ENCODE measurements at regions not wholly inside any gene's neighbourhood (a gene's known extent, or its start where the extent isn't known, plus 50 kb on each side); places are given as distances from the start of the nearest gene placed in this dataset.

DNA sequence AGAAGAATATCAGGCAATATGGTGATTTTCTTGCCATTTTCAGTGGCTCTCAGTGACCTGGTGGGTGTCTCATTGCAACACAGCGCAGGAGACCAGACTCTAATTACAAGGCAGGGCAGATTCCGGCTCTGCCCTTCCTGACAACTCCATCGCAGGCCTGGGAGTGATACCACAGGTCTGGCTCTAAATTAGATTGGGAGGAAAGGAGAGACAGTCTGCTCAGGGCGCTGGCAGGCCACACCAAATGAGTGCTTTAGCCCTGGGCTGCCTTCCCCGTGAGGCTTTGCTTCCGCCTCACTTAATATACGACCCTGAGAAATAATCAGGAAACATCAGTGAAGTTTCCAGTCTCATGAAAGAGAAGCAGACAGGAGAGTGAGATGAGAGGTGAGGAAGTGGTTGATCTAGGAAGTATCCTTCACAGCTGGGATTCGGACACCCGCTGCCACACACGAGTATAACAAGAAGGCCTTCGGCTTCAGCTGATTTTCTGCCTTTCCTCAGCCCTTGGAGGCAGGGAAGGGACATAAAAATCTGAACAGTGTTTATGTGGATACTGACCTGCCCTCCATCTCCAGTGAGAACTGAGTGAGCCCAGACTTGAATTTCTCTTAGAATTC is 73.7 kb upstream of the PROK2 start:
- no peak for DNase-seq

DNA sequence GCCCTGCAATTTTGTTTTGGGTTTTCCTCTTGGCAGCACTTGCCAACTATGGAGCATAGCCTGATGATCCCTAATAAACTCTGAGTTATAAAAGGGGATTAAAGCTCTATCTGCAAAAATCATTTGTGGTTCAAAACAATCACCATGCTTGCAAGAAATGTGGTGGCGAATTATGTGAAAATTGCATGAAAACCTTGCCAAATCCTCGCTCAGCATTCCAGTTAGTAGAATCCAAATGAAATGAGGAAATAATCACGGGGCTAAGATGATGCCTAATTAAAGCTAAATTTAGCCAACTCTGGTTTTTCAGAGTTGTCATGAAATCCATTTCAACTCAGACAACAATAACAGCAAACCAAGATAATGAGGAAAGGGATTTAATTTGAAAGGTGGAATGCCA is 73.0 kb upstream of the PROK2 start:
- DNase-seq = no peak

DNA sequence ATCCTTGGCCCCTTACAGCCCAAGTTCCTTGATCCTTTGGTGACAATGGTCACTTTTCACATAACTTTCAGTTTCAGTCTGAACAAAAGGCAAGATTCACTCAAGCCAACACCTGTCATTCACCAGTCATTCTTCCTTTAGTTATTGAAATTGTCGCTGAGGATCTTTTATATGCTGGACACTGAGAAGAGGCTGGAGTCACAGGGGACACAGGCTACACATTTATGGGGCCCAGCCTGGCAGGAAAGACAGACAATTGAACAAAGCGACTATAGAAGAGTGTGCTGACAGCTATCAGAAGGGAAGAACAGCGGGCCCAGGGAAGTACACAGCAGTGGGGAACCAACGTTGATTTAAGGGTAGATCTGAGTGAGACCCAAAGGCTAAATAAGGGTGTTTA is 69.8 kb upstream of the PROK2 start:
- no peak for DNase-seq

DNA sequence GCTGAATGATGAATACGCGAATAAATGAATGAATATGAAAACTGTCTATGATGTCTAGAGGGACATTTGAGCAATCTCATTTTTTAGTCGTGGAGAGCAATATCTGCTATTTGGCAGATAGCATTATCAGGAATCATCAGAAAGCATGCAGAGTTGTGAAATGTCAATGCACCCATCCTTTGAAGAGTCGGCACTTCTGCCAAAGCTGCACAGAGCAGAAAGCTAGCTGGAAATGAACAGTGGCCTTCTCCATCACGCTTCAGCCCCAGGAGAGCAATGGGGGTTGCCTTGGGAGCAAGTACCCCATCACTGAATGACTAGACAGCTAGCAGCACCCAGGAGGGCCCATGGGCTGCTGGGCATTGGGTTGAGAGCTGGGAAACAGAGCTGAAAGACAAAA is 69.1 kb upstream of the PROK2 start:
- no peak for DNase-seq

DNA sequence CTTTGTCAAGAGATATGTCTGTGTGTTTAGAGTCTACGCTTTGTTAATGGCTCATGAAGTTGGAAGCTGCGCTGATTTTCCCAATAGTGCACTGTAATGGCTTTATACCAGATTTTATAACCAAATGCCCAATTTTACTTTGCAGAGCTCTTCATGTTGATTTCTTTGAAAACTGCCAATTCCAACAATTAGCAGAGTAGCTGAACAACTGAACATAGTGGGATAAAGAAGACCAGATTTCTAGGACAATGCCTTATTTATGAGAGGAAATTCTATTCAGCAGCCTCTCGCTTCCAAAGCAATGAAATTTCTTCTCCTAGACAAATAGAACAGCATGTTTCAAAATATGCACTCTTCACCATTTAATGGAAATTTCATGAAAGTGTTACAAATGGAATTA is 66.9 kb upstream of the PROK2 start:
- no peak for DNase-seq

DNA sequence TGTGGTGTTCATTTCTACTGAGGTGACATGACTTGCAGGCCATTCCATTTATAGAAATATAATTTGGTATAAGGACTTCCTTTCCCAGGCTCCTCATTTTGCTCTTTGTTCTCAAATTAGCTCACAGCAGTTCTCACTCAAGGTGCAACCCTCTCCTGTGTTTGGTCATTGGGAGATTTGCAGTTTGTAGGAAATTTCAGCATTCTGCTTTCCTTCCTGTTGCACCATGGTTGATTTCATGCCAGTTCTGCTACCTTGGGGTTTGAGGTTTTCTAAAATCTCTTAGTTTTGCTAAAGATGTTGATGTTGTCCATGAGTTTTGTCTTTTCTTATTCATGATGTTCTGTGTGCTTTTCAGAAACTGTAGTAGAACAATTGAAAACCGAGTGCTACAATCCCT is 65.7 kb upstream of the PROK2 start:
- no peak for DNase-seq

DNA sequence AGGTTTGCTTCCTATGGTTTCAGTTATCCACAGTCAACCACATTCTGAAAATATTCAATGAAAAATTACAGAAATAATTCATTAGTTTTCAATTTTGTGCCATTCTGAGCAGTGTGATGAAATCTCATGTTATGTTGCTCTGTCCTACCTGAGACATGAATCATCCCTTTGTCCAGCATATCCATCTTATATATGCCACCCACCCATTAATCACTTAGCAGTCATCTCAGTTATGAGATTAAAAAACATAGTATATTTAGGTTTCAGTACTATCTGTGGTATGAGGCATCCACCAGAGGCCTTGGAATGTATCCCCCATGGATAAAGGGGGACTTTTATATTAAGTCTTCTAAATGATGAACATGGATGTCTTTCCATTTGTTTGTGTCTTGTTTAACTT is 64.7 kb upstream of the PROK2 start:
- DNase-seq = no peak

DNA sequence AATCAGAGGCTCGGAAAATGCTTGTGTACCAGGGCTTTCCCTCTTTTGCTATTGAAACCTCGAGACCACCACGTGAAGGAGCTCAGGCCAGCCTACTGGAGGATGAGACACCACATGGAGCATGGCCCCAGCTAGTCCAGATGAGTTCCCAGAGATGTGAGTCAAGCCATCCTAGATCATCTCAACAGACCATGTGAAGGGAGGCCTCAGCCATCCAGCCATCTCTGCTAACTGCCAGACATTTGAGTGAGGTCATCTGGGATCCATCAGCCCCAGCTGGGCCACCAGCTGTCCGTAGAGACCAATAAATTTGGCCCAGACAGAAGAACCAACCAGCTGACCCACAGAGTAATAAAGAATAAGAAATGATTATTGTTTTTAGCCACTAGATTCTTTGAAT is 62.8 kb upstream of the PROK2 start:
- DNase-seq = no peak

DNA sequence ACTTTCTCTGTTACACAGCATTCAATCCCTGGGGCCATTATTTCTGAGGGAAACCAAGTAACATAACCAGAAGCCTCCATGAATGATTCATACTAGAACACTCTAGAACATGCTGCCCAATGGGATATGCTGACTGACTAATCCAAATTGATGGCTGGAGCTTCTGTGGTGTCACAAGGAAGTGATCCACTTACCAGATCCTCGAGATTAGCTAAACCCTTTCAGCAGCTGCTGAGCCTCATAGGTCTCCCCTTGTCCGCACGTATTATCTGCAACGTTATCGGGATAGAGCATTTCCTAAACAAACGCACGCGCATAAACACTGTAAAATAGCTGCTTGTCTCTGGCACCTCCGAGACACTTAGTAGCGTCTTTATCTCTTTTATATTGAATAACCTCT is 61.2 kb upstream of the PROK2 start:
- DNase-seq = no peak

DNA sequence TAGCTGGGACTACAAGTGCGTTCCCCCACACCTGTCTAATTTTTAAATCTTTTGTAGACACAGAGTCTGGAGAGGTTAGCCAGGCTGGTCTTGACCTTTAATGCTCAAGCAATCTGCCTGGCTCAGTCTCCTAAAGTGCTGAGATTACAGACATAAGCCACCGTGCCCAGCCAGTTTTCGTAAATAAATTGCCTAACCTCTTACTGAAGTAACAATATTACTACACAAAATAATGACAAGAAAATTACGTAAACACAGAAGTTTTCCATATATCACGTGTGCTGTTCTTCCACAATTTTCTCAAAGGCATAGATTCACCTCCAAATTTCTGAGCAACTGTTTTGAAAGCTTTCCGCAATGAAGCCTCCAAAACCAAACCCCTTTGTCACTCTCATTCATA is 58.1 kb upstream of the PROK2 start:
- no peak for DNase-seq

DNA sequence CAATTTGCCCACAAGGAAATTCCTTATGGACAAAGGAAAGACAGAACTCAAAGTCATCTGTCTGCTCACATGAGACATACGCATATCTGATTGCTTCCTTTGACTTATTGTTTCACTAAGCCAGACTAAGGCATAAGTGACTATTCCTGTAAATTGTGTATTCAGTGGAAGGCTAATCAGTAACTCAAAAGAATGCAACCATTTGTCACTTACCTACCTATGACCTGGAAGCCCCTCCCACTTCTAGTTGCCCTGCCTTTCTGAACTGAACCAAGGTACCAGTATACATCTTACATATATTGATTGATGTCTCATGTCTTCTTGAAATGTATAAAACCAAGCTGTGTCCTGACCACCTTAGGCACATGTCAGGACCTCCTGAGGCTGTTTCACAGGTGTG is 53.5 kb upstream of the PROK2 start:
- DNase-seq = no peak

All from muscle of arm (tissue), 1 donor.